Activated naive CD8-positive, alpha-beta T cell treated with anti-CD3 and anti-CD28 coated beads, Interleukin-2, amount 10 ng/mL, durations not matched to agents 7 days and 5 days (primary cell): ENCODE measurements at regions not wholly inside any gene's neighbourhood (a gene's known extent, or its start where the extent isn't known, plus 50 kb on each side); places are given as distances from the start of the nearest gene placed in this dataset.

Experiments used
- ATAC-seq: fragments of 150-1000 bp; cut with Tn5 transposase; one replicate; pipeline ENCODE4 v1.10.0; 2021; ENCODE audit warnings: low read depth, moderate library complexity
- POLR2A ChIA-PET: fragments of 350-600 bp; sonication (Branson Sonifier 250); formaldehyde crosslinking; loops from one replicate; lab custom pipeline; 2021; ENCODE audit warnings: antibody characterized with exemption; lab: Charles Lee
- DNase-seq: peaks from one replicate; pipeline ENCODE4 v3.0.0; 2021
- H3K27ac Mint-ChIP-seq: one replicate; pipeline ENCODE4 v1.8.0; 2022; ENCODE audit warnings: mild to moderate bottlenecking, mixed read lengths
- H3K27me3 Mint-ChIP-seq: one replicate; pipeline ENCODE4 v1.8.0; 2022; ENCODE audit warnings: mild to moderate bottlenecking, moderate library complexity, mixed read lengths
- H3K36me3 Mint-ChIP-seq: one replicate; pipeline ENCODE4 v1.8.0; 2021; ENCODE audit warnings: mild to moderate bottlenecking, mixed read lengths
- H3K4me1 Mint-ChIP-seq: one replicate; pipeline ENCODE4 v1.8.0; 2021; ENCODE audit warnings: mixed read lengths
- H3K4me3 Mint-ChIP-seq: one replicate; pipeline ENCODE4 v1.8.0; 2022; ENCODE audit warnings: mild to moderate bottlenecking, moderate library complexity, mixed read lengths
- H3K9me3 Mint-ChIP-seq: one replicate; pipeline ENCODE4 v1.8.0; 2021; ENCODE audit warnings: mixed read lengths

DNA sequence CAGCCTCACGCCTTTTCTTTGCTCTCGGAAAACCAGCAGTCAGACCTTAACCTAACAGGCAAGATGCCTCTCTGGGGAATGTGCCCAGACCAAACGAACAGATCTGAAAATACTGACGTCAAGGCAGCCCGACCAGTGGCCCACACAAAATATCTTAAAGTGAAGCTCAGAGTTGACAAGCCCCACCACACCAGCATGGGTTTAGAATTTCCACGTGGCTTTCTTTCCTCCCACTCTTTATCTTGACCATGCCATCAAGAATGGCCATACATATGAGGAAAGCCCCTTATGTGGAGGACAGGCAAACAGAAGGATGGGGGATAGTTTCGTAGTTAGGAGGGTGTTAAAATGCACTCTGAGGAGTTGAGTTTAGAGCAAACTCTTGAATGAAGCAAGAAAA, 89.8 kb downstream of the MRPL32 start:
- H3K27ac Mint-ChIP-seq, result no peak overlapping the region
- POLR2A ChIA-PET, result no interaction called here
- peaks cover 2% of the 10 kb centered on the region for H3K27me3 Mint-ChIP-seq
- no peaks in the 10 kb centered on the region for H3K9me3 Mint-ChIP-seq
- ATAC-seq, result no peak
- no peak overlapping the region for H3K4me3 Mint-ChIP-seq
- H3K36me3 Mint-ChIP-seq, result no peaks in the 10 kb centered on the region
- H3K4me1 Mint-ChIP-seq, result no peaks in the 10 kb centered on the region
- no peak for DNase-seq

DNA sequence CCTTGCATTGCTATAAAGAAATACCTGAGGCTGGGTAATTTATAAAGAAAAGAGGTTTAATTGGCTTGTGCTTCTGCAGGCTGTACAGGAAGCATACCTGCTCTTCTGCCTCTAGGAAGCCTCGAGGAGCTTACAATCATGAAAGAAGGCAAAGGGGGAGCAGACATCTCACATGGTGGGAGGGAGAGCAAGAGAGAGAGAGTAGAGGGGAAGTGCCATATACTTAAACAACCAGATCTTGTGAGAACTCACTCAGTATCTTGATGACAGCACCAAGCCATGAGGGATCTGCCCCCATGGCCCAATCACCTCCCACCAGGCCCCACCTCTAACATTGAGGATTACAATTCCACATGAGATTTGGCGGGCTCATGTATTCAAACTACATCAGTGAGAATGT, 79.1 kb upstream of the HECW1 start:
- no peak for DNase-seq
- Mint-ChIP-seq H3K4me1 (no peaks in the 10 kb centered on the region), H3K27me3 (peaks cover 5% of the 10 kb centered on the region)

GRCh38 chr7:43034535-43035002, 77.9 kb upstream of the HECW1 start:
- DNase-seq, result no peak
- H3K27me3 Mint-ChIP-seq, result peaks cover 5% of the 10 kb centered on the region
- ATAC-seq, result no peak
- no peak overlapping the region for H3K4me3 Mint-ChIP-seq
- H3K4me1 Mint-ChIP-seq, result no peaks in the 10 kb centered on the region
- no peaks in the 10 kb centered on the region for H3K9me3 Mint-ChIP-seq
- POLR2A ChIA-PET, result no interaction called here
- H3K36me3 Mint-ChIP-seq, result no peaks in the 10 kb centered on the region
- H3K27ac Mint-ChIP-seq, result no peak overlapping the region

More for the DNA sequence above, 79.1 kb upstream of the HECW1 start:
- Mint-ChIP-seq H3K36me3 (no peaks in the 10 kb centered on the region), H3K4me3 (no peak overlapping the region), H3K9me3 (no peaks in the 10 kb centered on the region), H3K27ac (no peak overlapping the region)
- ATAC-seq, result no peak
- POLR2A ChIA-PET, result no interaction called here

- no peak overlapping the region for H3K27ac Mint-ChIP-seq
- POLR2A ChIA-PET, result no interaction called here
- no peak overlapping the region for H3K4me3 Mint-ChIP-seq
- peaks cover under 1% of the 10 kb centered on the region for H3K27me3 Mint-ChIP-seq
- no peak for ATAC-seq
- DNase-seq, result no peak
- no peaks in the 10 kb centered on the region for H3K4me1 Mint-ChIP-seq
- H3K9me3 Mint-ChIP-seq, result no peaks in the 10 kb centered on the region
- H3K36me3 Mint-ChIP-seq, result no peaks in the 10 kb centered on the region
Observed at GRCh38 chr7:43037531-43037930, 74.9 kb upstream of the HECW1 start.

DNA sequence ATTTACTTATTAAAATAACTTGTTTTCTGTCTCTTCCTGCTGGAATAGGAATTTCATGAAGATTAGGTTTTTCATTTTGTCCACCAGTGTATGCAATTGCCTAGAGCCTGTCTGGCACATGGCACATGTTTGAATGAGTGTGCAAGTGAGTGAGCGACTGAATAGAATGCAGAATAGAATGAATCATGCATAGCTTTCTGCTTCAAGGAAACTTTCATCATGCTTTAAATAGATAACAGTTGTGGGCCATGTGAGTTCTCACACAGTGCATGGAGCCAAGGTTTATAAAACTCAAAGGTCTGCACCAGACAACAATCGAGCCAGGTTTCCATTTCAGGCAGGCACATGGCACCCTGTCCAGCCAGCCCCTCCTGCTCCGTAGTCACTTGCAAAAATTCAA, 74.2 kb upstream of the HECW1 start:
- POLR2A ChIA-PET, result no interaction called here
- Mint-ChIP-seq H3K4me3 (no peak overlapping the region), H3K27me3 (no peaks in the 10 kb centered on the region), H3K4me1 (no peaks in the 10 kb centered on the region), H3K36me3 (no peaks in the 10 kb centered on the region), H3K27ac (no peak overlapping the region), H3K9me3 (no peaks in the 10 kb centered on the region)
- DNase-seq (no peak), ATAC-seq (no peak)

DNA sequence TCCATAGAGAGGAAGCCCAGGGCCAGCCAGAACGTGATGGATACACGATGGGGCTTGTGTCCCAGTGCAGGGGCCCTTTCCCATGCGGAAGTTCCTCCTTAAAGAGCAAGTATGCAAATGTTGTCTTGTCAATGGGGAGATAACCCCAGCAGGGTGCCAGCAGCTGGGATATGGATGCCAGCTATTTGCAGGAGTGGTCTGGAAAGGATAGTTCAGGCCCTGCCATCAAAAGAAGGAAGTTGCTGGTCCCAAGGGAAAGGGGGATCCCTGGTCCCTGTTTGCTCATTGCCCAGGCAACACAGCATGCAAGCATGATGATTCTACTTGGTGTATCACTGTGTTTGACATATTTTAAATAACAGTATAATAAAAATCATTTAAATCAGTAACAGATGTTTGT, 73.1 kb upstream of the HECW1 start:
- ATAC-seq (no peak), DNase-seq (no peak)
- no peak overlapping the region for H3K4me3 Mint-ChIP-seq
- POLR2A ChIA-PET, result no interaction called here
- H3K27ac Mint-ChIP-seq, result no peak overlapping the region
- H3K9me3 Mint-ChIP-seq, result no peaks in the 10 kb centered on the region
- H3K4me1 Mint-ChIP-seq, result no peaks in the 10 kb centered on the region
- no peaks in the 10 kb centered on the region for H3K36me3 Mint-ChIP-seq
- peaks cover 3% of the 10 kb centered on the region for H3K27me3 Mint-ChIP-seq

- Mint-ChIP-seq H3K4me3 (no peak overlapping the region), H3K27ac (no peak overlapping the region), H3K36me3 (no peaks in the 10 kb centered on the region), H3K27me3 (peaks cover 3% of the 10 kb centered on the region), H3K9me3 (no peaks in the 10 kb centered on the region), H3K4me1 (no peaks in the 10 kb centered on the region)
- POLR2A ChIA-PET, result no interaction called here
- ATAC-seq, result no peak
- no peak for DNase-seq
Observed at GRCh38 chr7:43040461-43040860, 72.0 kb upstream of the HECW1 start.

DNA sequence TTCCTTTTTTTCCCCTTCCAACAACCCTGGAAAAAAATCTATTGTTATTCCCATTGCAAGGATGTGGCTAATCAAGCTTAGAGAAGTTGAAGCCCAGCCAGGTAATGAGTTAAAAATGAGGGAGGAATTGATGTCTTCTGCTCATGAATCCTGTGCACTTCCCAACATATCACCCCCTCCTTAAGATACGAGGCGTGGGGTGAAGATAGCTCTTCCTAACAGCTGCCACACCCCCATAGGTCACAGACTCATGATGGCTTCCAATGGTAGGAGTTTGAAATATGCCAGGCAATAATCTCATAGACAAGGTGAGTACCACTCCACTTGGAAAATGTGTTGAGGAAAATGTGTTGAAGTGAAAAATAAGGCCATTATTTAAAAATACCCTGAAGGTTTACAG, 71.3 kb upstream of the HECW1 start:
- Mint-ChIP-seq H3K27ac (no peak overlapping the region), H3K4me3 (no peak overlapping the region), H3K4me1 (no peaks in the 10 kb centered on the region), H3K27me3 (peaks cover 3% of the 10 kb centered on the region), H3K9me3 (no peaks in the 10 kb centered on the region), H3K36me3 (no peaks in the 10 kb centered on the region)
- POLR2A ChIA-PET, result no interaction called here
- DNase-seq, result no peak
- no peak for ATAC-seq

- H3K36me3 Mint-ChIP-seq, result no peaks in the 10 kb centered on the region
- H3K4me3 Mint-ChIP-seq, result no peak overlapping the region
- H3K27ac Mint-ChIP-seq, result no peak overlapping the region
- no peaks in the 10 kb centered on the region for H3K9me3 Mint-ChIP-seq
- H3K4me1 Mint-ChIP-seq, result no peaks in the 10 kb centered on the region
- DNase-seq, result no peak
- H3K27me3 Mint-ChIP-seq, result peaks cover 3% of the 10 kb centered on the region
- no peak for ATAC-seq
- POLR2A ChIA-PET, result no interaction called here
Observed at GRCh38 chr7:43041724-43042123, 70.7 kb upstream of the HECW1 start.

DNA sequence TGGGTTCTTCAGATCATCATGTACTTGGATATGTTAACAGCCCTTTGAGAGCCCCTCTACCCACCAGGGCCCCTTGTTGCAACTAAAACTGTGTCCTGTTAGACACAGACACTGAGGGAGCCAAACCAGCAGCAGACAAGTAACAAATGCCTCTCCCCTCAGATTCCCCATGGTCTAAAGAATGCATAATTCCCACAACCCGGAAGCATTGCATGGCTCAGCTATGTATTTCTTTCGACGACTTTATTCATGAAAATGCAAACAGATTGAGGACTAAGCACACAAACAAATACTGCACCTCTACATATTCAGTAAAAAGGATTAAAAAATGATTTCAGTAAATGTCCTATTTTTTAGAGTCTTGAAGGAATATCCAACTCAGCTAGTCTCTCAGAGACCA, 70.1 kb upstream of the HECW1 start:
- Mint-ChIP-seq H3K27me3 (peaks cover 3% of the 10 kb centered on the region), H3K36me3 (no peaks in the 10 kb centered on the region), H3K4me1 (no peaks in the 10 kb centered on the region), H3K27ac (no peak overlapping the region), H3K9me3 (no peaks in the 10 kb centered on the region), H3K4me3 (no peak overlapping the region)
- POLR2A ChIA-PET, result no interaction called here
- DNase-seq (no peak), ATAC-seq (no peak)

GRCh38 chr7:43044511-43044910, 67.9 kb upstream of the HECW1 start:
- Mint-ChIP-seq H3K9me3 (peaks cover 1% of the 10 kb centered on the region), H3K4me3 (no peak overlapping the region), H3K36me3 (no peaks in the 10 kb centered on the region), H3K27me3 (peaks cover 3% of the 10 kb centered on the region), H3K27ac (no peak overlapping the region), H3K4me1 (no peaks in the 10 kb centered on the region)
- DNase-seq, result no peak
- ATAC-seq, result no peak
- POLR2A ChIA-PET, result no interaction called here

GRCh38 chr7:43054052-43054722, 58.3 kb upstream of the HECW1 start:
- Mint-ChIP-seq H3K4me1 (no peaks in the 10 kb centered on the region), H3K27ac (no peak overlapping the region), H3K4me3 (no peak overlapping the region), H3K36me3 (no peaks in the 10 kb centered on the region), H3K9me3 (no peaks in the 10 kb centered on the region), H3K27me3 (peaks cover 6% of the 10 kb centered on the region)
- POLR2A ChIA-PET, result no interaction called here
- no peak for ATAC-seq
- no peak for DNase-seq

DNA sequence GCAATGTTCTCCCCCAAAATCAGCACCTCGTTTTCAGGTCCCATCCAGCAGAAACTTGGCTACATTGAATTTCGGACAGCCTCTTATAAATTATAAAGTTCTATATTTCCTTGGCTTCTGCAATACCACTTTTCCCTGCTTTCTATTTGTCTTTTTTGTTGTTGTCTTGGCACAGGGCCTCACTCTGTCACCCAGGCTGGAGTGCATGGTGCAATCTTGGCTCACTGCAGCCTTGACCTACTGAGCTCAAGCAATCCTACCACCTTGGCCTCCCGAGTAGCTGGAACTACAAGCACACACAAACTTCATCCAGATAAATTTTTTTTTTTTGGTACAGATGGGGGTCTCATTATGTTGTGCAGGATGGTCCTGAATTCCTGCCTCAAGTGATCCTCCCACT, 55.3 kb upstream of the HECW1 start:
- POLR2A ChIA-PET, result no interaction called here
- H3K4me3 Mint-ChIP-seq, result no peak overlapping the region
- H3K36me3 Mint-ChIP-seq, result no peaks in the 10 kb centered on the region
- no peaks in the 10 kb centered on the region for H3K27me3 Mint-ChIP-seq
- H3K27ac Mint-ChIP-seq, result no peak overlapping the region
- no peaks in the 10 kb centered on the region for H3K9me3 Mint-ChIP-seq
- DNase-seq (no peak), ATAC-seq (no peak)
- no peaks in the 10 kb centered on the region for H3K4me1 Mint-ChIP-seq

GRCh38 chr7:43058271-43059066, 54.0 kb upstream of the HECW1 start:
- H3K4me3 Mint-ChIP-seq, result no peak overlapping the region
- no peak for ATAC-seq

More at GRCh38 chr7:43058271-43059066, 54.0 kb upstream of the HECW1 start:
- H3K4me1 Mint-ChIP-seq, result no peaks in the 10 kb centered on the region
- H3K27ac Mint-ChIP-seq, result no peak overlapping the region
- DNase-seq, result no peak
- POLR2A ChIA-PET, result no interaction called here
- no peaks in the 10 kb centered on the region for H3K9me3 Mint-ChIP-seq
- no peaks in the 10 kb centered on the region for H3K36me3 Mint-ChIP-seq
- H3K27me3 Mint-ChIP-seq, result no peaks in the 10 kb centered on the region
